Loucy (cell line): ENCODE measurements at regions not wholly inside any gene's neighbourhood (a gene's known extent, or its start where the extent isn't known, plus 50 kb on each side); places are given as distances from the start of the nearest gene placed in this dataset.

ENCODE experiments used
- EZH2phosphoT487 ChIP-seq: fragments of 200-600 bp; IDR thresholded peaks from 2 replicates; pipeline ENCODE4 v1.6.1; 2018; ENCODE audit warnings: antibody characterized with exemption, mild to moderate bottlenecking, moderate library complexity, borderline replicate concordance
- TF ChIP-seq, protein P1 (sequence below): fragments of 200-600 bp; sonication (generic); conservative IDR thresholded peaks from 2 replicates; pipeline ENCODE4 v1.5.1; 2014; ENCODE audit warnings: mild to moderate bottlenecking, antibody characterized with exemption, low read length

DNA sequence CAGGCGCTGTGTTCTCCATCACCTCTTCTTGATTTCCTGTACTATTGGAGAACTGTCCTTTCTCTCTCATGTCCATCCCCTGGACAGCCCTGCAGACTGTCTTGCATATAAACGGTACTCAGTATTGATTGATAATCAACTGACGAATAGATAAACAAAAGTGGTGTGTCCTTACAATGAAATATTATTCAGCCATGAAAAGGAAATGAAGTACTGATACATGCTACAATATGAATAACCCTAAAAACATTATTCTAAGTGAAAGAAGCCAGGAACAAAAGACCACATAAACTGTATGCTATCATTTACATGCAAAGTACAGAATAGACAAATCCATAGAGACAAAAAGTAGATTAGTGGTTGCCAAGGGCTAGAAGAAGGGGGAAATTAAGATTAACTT lies 77.6 kb downstream of the SDC1 start:
- TF ChIP-seq, protein P1, sequence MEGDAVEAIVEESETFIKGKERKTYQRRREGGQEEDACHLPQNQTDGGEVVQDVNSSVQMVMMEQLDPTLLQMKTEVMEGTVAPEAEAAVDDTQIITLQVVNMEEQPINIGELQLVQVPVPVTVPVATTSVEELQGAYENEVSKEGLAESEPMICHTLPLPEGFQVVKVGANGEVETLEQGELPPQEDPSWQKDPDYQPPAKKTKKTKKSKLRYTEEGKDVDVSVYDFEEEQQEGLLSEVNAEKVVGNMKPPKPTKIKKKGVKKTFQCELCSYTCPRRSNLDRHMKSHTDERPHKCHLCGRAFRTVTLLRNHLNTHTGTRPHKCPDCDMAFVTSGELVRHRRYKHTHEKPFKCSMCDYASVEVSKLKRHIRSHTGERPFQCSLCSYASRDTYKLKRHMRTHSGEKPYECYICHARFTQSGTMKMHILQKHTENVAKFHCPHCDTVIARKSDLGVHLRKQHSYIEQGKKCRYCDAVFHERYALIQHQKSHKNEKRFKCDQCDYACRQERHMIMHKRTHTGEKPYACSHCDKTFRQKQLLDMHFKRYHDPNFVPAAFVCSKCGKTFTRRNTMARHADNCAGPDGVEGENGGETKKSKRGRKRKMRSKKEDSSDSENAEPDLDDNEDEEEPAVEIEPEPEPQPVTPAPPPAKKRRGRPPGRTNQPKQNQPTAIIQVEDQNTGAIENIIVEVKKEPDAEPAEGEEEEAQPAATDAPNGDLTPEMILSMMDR, result no peak
- no peak for TF ChIP-seq EZH2phosphoT487
